GM10266 (cell line): ENCODE measurements at regions not wholly inside any gene's neighbourhood (a gene's known extent, or its start where the extent isn't known, plus 50 kb on each side); places are given as distances from the start of the nearest gene placed in this dataset.

Experiments
- DNase-seq: peaks from one replicate; pipeline ENCODE4 v3.0.0; 2012; ENCODE audit errors: extremely low spot score
- CTCF ChIP-seq: IDR thresholded peaks from 2 replicates; pipeline ENCODE4 v1.5.1; 2012; ENCODE audit warnings: mild to moderate bottlenecking, low read depth; ENCODE audit not compliant: control insufficient read depth, insufficient read depth; ENCODE audit errors: missing control alignments

GRCh38 chr3:74089814-74090213 lies 465.1 kb upstream of the PDZRN3 start:
- no peak for TF ChIP-seq CTCF
- DNase-seq, result no peak

- TF ChIP-seq CTCF, result no peak
- DNase-seq, result no peak
Measured at GRCh38 chr3:74080056-74080461, 455.3 kb upstream of the PDZRN3 start.

GRCh38 chr3:74075241-74075640 lies 450.5 kb upstream of the PDZRN3 start:
- no peak for DNase-seq
- TF ChIP-seq CTCF, result no peak

GRCh38 chr3:74074700-74075099 lies 450.0 kb upstream of the PDZRN3 start:
- TF ChIP-seq CTCF, result no peak

GRCh38 chr3:74067296-74067695 lies 442.6 kb upstream of the PDZRN3 start:
- TF ChIP-seq CTCF, result no peak
- no peak for DNase-seq

More at GRCh38 chr3:74074700-74075099, 450.0 kb upstream of the PDZRN3 start:
- DNase-seq, result no peak

- no peak for TF ChIP-seq CTCF
- DNase-seq, result no peak
Measured at GRCh38 chr3:74066456-74066855, 441.7 kb upstream of the PDZRN3 start.

- DNase-seq, result no peak
- TF ChIP-seq CTCF, result no peak
Measured at GRCh38 chr3:74059923-74060600, 435.3 kb upstream of the PDZRN3 start.
